Osteocyte (in vitro differentiated cells): ENCODE measurements at regions not wholly inside any gene's neighbourhood (a gene's known extent, or its start where the extent isn't known, plus 50 kb on each side); places are given as distances from the start of the nearest gene placed in this dataset.

Source experiments
- DNase-seq: peaks from one replicate; pipeline ENCODE4 v3.0.0; 2021; ENCODE audit warnings: mixed read lengths; ENCODE audit not compliant: unreplicated experiment; ENCODE audit errors: extremely low spot score
- H3K27ac Mint-ChIP-seq: one replicate; pipeline ENCODE4 v1.8.0; 2021; ENCODE audit warnings: mild to moderate bottlenecking, mixed read lengths; ENCODE audit not compliant: unreplicated experiment
- H3K27me3 Mint-ChIP-seq: one replicate; pipeline ENCODE4 v1.8.0; 2021; ENCODE audit warnings: mixed read lengths; ENCODE audit not compliant: unreplicated experiment
- H3K36me3 Mint-ChIP-seq: one replicate; pipeline ENCODE4 v1.8.0; 2021; ENCODE audit warnings: mixed read lengths; ENCODE audit not compliant: unreplicated experiment
- H3K4me1 Mint-ChIP-seq: one replicate; pipeline ENCODE4 v1.8.0; 2021; ENCODE audit warnings: mixed read lengths; ENCODE audit not compliant: unreplicated experiment
- H3K4me3 Mint-ChIP-seq: one replicate; pipeline ENCODE4 v1.8.0; 2021; ENCODE audit warnings: mild to moderate bottlenecking, moderate library complexity, mixed read lengths; ENCODE audit not compliant: unreplicated experiment
- H3K9me3 Mint-ChIP-seq: one replicate; pipeline ENCODE4 v1.8.0; 2021; ENCODE audit warnings: mixed read lengths; ENCODE audit not compliant: unreplicated experiment
- TF ChIP-seq, protein P1 (sequence below): fragments of 200-600 bp; sonication (generic); IDR thresholded peaks from 2 replicates; pipeline ENCODE4 v1.5.0; 2021; ENCODE audit warnings: antibody characterized with exemption, mild to moderate bottlenecking, moderate library complexity

DNA sequence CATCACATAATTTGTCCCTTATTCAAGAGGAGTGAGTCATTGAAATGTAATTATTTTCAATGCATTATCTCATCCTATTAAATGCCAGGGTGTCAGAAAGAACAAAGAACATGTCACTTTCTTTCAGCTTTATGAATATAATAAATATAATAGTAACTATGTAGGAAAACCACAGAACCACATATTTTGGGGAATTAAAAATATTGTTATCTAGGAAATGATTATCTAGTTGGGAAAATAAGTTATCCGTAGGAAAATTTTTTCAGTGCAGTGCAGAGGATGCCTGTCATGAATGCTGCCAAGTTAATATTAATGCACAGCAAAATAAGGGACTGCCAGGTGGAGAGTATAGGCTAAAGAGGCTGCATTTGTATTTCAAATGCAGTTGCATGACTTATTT lies 844.8 kb downstream of the MAT2B start:
- TF ChIP-seq, protein P1, sequence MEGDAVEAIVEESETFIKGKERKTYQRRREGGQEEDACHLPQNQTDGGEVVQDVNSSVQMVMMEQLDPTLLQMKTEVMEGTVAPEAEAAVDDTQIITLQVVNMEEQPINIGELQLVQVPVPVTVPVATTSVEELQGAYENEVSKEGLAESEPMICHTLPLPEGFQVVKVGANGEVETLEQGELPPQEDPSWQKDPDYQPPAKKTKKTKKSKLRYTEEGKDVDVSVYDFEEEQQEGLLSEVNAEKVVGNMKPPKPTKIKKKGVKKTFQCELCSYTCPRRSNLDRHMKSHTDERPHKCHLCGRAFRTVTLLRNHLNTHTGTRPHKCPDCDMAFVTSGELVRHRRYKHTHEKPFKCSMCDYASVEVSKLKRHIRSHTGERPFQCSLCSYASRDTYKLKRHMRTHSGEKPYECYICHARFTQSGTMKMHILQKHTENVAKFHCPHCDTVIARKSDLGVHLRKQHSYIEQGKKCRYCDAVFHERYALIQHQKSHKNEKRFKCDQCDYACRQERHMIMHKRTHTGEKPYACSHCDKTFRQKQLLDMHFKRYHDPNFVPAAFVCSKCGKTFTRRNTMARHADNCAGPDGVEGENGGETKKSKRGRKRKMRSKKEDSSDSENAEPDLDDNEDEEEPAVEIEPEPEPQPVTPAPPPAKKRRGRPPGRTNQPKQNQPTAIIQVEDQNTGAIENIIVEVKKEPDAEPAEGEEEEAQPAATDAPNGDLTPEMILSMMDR = no peak
- no peaks in the 10 kb centered on the region for H3K9me3 Mint-ChIP-seq
- DNase-seq = no peak
- H3K27me3 Mint-ChIP-seq = peaks cover 7% of the 10 kb centered on the region
- H3K27ac Mint-ChIP-seq = no peak overlapping the region
- H3K4me1 Mint-ChIP-seq = peaks cover 23% of the 10 kb centered on the region
- H3K36me3 Mint-ChIP-seq = no peaks in the 10 kb centered on the region
- H3K4me3 Mint-ChIP-seq = no peak overlapping the region

DNA sequence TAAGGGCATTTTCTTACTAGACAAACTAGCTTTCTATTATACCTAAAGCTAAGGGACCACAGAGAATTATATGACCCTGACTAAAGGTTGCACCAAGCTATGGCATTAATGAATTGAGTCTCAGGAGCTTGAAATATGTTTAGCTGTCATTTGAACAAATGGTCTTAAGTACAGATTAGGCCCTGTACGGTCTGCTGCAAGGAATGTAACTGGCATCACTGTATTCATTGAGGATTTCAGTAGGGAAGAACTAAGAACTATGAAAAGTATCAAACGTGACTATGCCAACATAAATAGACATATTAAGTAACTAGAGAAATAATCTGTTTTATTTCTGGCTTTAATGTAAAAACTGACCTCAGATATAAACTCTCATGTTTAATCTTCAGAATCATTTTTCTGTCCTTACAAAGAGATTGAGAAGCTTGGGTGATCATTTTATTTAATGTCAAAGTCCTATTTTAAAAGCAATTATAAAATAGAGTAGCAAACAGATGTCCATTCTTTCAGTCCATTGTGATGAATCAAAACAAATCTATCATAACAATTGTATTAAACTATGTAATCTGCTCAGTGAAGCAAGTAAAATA lies 845.9 kb downstream of the MAT2B start:
- no peak for DNase-seq
- peaks cover 22% of the 10 kb centered on the region for H3K4me1 Mint-ChIP-seq

DNA sequence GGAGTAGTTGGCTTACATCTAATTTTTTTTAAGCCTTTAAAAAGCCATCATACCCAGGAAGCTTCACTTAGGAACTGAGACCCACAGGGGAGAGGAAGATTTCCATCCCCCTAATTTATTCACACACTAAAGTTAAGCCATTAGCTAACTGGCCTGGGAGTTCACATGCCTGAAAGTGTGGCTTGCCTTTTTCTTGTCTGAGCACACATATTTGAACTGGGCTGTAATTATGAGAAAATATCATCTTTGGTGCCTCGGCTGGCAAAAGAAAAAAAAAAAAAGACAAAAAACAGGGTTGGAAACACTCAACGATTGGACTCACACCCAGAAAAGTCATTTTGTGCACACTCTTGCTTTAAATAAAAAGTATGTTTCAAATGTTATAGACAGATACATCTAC lies 847.3 kb downstream of the MAT2B start:
- DNase-seq = no peak
- Mint-ChIP-seq H3K4me1 (peaks cover 22% of the 10 kb centered on the region), H3K27ac (no peak overlapping the region)

More for the DNA sequence above, 845.9 kb downstream of the MAT2B start:
- TF ChIP-seq, protein P1 = no peak
- H3K4me3 Mint-ChIP-seq = no peak overlapping the region
- no peak overlapping the region for H3K27ac Mint-ChIP-seq
- no peaks in the 10 kb centered on the region for H3K9me3 Mint-ChIP-seq
- no peaks in the 10 kb centered on the region for H3K36me3 Mint-ChIP-seq
- peaks cover 7% of the 10 kb centered on the region for H3K27me3 Mint-ChIP-seq

DNA sequence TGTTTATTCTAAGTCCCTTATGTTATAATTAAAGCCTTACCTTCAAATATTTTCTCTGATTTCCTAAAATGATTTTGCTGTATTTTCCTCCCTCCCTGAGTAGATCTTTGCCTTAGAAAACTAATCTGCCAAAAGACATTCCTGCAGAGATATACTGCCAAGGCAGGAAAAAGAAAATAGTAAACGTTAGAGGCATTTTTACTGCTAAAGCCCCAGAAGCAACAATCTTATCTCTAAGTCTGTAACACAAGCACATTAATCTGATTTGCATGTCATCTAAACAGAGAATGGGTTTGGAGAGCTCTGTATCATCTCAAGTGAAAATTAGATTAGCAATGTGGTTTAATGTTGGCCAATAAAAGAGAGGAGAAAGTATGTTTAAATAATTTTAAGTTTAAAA lies 847.7 kb downstream of the MAT2B start:
- TF ChIP-seq, protein P1 = no peak
- no peaks in the 10 kb centered on the region for H3K9me3 Mint-ChIP-seq
- H3K36me3 Mint-ChIP-seq = no peaks in the 10 kb centered on the region
- no peak overlapping the region for H3K4me3 Mint-ChIP-seq
- H3K27ac Mint-ChIP-seq = no peak overlapping the region
- peaks cover 22% of the 10 kb centered on the region for H3K4me1 Mint-ChIP-seq
- H3K27me3 Mint-ChIP-seq = no peaks in the 10 kb centered on the region
- no peak for DNase-seq

More for the DNA sequence above, 847.3 kb downstream of the MAT2B start:
- H3K36me3 Mint-ChIP-seq = no peaks in the 10 kb centered on the region
- TF ChIP-seq, protein P1 = no peak
- no peaks in the 10 kb centered on the region for H3K27me3 Mint-ChIP-seq
- no peaks in the 10 kb centered on the region for H3K9me3 Mint-ChIP-seq
- no peak overlapping the region for H3K4me3 Mint-ChIP-seq

GRCh38 chr5:164354139-164354751 lies 848.8 kb downstream of the MAT2B start:
- no peak for DNase-seq
- Mint-ChIP-seq H3K9me3 (no peaks in the 10 kb centered on the region), H3K27ac (no peak overlapping the region), H3K27me3 (no peaks in the 10 kb centered on the region), H3K36me3 (no peaks in the 10 kb centered on the region), H3K4me1 (peaks cover 30% of the 10 kb centered on the region), H3K4me3 (no peak overlapping the region)
- TF ChIP-seq, protein P1 = no peak
